HG02623 (cell line): ENCODE measurements at regions not wholly inside any gene's neighbourhood (a gene's known extent, or its start where the extent isn't known, plus 50 kb on each side); places are given as distances from the start of the nearest gene placed in this dataset.

ENCODE experiments used
- ATAC-seq: cut with Tn5 transposase; IDR thresholded peaks from one replicate; pipeline ENCODE4 v1.9.1; 2021; ENCODE audit warnings: moderate library complexity; ENCODE audit not compliant: unreplicated experiment

DNA sequence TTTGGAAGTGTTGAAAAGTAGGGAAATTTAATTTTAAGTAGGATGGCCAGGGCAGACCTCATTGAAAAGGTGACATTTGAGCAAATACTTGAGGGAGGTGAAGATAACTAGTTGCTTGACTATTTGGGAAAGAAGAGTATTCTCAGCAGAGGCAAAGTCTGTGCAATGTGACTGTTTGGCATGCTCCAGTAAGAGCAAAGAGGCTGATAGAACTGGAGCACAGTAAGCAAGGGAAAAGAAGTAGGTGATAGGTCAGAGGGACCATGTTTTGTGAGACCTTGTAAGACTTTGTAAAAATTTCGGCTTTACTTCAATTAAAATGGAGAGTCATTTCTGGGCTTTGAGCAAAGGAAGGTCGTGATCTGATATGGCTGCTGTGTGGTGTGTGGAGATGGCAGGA is 335.8 kb downstream of the ZIC1 start:
- no peak for ATAC-seq

DNA sequence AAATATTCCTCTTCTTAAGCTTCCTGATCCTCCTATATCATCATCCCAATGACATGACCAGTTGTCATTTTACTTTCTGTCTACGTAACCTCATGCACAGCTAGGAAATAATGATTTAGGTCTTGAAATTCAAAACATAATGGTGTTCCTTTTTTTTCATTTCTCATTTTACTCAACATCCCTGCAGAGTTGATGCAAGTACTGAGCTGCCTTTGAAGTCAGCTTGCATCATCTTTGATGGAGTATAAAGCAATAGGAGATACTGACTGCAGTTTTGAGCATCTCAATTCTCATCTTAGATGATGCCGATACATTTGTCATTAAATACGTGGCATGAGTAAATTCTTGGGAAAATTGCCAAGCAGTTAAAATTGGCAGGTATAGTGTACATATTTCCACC is 346.1 kb downstream of the ZIC1 start:
- no peak for ATAC-seq

GRCh38 chr3:147756476-147756875 is 347.3 kb downstream of the ZIC1 start:
- no peak for ATAC-seq

- ATAC-seq, result no peak
These were observed 348.7 kb downstream of the ZIC1 start for GRCh38 chr3:147757866-147758265.

GRCh38 chr3:147758771-147759170 is 349.6 kb downstream of the ZIC1 start:
- ATAC-seq, result no peak

GRCh38 chr3:147760085-147760484 is 350.9 kb downstream of the ZIC1 start:
- no peak for ATAC-seq

GRCh38 chr3:147760941-147761340 is 351.8 kb downstream of the ZIC1 start:
- ATAC-seq, result no peak

GRCh38 chr3:147773116-147773630 is 364.0 kb downstream of the ZIC1 start:
- no peak for ATAC-seq

- ATAC-seq, result no peak
These were observed 366.2 kb downstream of the ZIC1 start for GRCh38 chr3:147775411-147775810.

- no peak for ATAC-seq
These were observed 366.8 kb downstream of the ZIC1 start for GRCh38 chr3:147775816-147776530.

DNA sequence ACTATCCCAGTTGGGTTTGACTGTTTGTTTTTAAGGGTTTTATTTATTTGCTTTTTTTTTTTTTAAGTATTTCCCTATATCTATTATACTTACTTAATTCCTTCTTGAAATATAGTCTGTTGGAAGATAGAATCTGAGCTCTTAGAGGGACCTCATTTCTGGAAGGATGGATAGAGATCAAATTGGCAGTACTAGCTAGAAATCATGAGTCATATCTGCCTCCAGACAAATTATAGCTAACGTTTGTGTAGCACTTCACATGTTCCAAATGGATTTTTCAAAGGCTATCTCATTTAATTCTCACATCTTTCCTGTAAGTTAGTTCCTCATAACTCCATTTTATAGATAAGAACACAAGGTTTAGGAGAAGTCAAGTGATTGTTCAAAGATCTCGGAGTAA is 384.7 kb downstream of the ZIC1 start:
- no peak for ATAC-seq

GRCh38 chr3:147794596-147794995 is 385.4 kb downstream of the ZIC1 start:
- ATAC-seq, result no peak

DNA sequence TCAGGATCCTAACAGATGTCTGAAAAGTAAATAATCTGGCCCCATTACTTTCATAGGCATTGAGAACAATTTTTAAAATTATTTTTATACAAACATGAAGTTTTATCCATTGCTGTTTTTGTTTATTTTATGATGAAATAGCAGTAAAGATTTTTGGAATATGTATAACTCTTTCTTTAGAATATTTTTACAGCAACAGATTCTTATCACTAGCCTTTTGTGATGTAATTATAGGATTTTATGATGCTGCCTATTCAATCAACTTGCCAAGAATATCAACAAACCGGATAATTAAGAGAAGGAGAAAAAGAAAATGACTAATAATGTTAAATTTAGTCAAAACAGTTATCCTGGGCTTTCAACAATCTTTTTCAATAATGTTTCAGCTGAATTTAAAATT is 386.3 kb downstream of the ZIC1 start:
- no peak for ATAC-seq

DNA sequence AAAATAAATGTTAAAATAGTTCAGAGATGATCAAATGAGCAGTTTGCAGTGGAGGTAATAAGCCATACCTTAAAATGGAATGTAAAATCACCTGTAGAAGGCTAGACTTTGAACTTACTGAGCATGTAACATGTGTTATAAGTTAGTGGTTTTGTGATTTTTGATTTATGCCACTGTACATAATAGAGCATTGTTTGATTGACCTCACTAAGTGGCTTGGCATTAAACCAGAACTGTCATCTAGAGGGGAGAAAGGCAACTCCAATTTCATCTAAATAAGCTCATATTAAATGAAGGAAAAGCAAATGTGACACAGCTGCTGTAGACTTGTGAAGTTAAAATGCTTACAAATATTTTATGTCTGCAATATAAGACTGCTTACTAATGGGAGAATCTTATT is 387.9 kb downstream of the ZIC1 start:
- no peak for ATAC-seq

DNA sequence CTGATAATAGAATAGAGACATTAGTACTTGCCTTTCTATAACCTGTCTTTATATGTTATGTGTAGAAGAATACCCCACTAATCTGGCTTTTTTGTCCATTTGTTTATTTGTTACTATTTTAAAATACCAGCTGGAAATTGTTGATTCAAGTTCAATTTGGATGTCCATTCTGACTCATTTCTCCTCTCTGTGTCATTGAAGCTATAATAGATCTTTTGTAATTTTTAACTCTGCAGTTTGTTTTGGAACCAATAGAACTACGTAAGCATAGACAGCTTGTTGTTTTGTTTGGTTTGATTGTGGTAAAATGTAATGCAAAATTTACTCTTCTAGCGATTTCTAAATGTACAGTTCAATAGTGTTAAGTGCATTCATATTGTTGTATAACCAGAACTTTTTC is 390.4 kb downstream of the ZIC1 start:
- ATAC-seq, result no peak

DNA sequence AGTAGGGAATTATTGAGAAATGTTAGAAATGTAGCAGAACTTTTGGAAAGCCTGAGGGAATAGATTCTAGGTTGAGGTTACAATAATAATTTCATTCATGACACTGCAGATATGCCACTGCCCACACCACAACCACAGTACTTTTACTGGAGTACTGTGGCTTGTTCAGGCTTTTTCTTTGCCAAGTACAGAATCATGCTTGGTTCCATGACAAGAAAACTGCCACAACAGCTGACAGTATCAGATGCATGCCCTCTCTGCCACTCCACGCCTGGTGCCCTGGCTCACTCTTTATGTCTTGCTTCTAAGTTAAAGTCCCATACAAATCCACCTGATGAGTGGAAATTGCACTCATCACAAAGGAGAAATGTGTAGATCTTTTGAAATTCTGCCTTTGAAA is 398.6 kb downstream of the ZIC1 start:
- ATAC-seq, result no peak

- no peak for ATAC-seq
These were observed 400.0 kb downstream of the ZIC1 start for GRCh38 chr3:147809206-147809605.

DNA sequence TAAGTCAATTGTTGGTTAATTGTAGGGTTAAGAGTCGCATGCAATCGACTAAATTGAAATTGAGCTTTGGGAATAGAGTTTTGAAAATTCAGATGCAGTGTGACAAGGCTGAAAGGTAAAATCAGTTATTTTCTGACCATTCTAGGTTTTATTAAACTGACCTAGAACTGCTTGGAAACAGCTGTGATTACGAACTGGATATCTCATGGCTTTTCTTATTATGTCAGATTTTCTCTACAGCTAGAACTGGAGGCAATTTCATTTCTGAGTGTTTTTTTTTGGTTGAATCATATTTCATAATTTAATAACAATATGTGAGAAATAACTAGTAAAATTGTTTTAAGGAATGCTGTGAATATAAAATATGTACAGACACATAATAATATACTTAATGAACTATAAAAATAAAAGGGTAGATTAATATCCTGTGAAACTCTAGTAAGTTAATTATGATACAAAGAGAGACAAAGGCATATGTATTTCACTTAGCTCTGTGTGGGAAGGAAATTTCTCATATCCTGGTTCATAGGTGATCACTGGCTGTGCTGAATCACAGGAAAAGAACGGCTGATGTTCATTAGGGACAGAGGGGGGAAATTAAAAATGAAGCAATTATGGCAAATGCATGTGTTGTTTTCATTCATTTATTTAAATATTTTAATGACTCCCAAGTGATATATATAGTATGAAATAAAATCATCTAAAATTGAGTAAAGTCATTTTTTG is 403.2 kb downstream of the ZIC1 start:
- ATAC-seq, result no peak

- no peak for ATAC-seq
These were observed 404.1 kb downstream of the ZIC1 start for GRCh38 chr3:147813256-147813655.

DNA sequence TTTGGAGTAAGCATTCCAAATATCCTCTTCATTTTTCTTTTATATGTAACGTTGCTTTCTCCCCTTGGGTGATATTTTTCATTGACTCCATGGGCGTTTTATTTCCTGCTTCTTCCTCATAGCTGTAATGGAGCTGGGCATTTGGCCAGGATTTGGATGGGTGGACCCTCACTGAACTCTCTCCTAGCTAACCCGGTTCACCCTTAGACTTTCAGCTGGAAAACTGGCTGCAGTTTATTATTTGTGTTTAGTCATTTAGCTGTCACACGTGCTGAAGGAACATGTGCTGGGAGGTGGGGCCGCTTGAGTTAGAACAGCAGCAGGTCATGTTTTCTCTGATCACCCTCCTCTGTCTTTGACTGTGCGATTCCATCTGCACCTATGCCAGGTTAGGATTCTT is 407.6 kb downstream of the ZIC1 start:
- ATAC-seq, result no peak

DNA sequence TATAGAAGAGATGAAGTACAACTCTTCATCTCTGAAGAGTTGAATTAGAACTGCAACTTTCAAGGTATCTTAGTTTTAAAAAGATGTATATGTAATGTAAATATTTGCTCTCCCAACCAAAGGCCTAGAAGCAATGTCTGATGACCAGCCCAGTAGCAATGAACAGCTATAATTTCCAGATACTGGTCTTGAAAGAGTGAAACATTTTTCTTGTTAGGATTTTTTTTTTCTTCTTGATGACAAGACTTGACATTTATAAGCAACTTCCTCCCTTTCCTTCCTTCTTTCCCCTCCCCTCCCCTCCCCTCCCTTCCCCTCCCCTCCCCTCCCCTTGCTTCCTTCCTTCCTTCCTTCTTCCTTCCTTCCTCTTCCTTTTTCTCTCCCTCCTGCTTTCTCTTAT is 423.4 kb downstream of the ZIC1 start:
- ATAC-seq, result no peak

- no peak for ATAC-seq
These were observed 427.2 kb downstream of the ZIC1 start for GRCh38 chr3:147836330-147836729.
